Caco-2 (cell line): ENCODE measurements at regions not wholly inside any gene's neighbourhood (a gene's known extent, or its start where the extent isn't known, plus 50 kb on each side); places are given as distances from the start of the nearest gene placed in this dataset.

ENCODE experiments used
- BruUV-seq: library from RNA; stranded (reverse); fragments of 400-500 nt; replicated peaks from 2 replicates; lab custom pipeline; 2021; lab: Mats Ljungman, UMichigan
- CTCF ChIA-PET: fragments of 300-600 bp; sonication (Branson Sonifier 250); formaldehyde crosslinking; loops from one replicate; lab custom pipeline; 2022; ENCODE audit warnings: antibody characterized with exemption; lab: Charles Lee
- POLR2A ChIA-PET: fragments of 300-600 bp; sonication (Branson Sonifier 250); formaldehyde crosslinking; loops from one replicate; lab custom pipeline; 2022; ENCODE audit warnings: antibody characterized with exemption; lab: Charles Lee
- DNase-seq, 2 experiments: peaks; one replicate each; pipeline versions ENCODE4 v3.0.0 to v3.0.0-alpha.2; 2020 to 2022
- H3K27me3 ChIP-seq: replicated peaks from 2 replicates; pipeline ENCODE4 v1.6.0; 2011; ENCODE audit warnings: low read length; ENCODE audit not compliant: control insufficient read depth, insufficient read depth
- H3K36me3 ChIP-seq: 2 replicates; pipeline ENCODE4 v1.5.1; 2011; ENCODE audit warnings: low read length; ENCODE audit not compliant: control insufficient read depth, insufficient read depth
- H3K4me1 ChIP-seq: fragments of 250-450 bp; sonication (Bioruptor Pico); 2 replicates; pipeline ENCODE4 v1.5.1; 2020; ENCODE audit warnings: mild to moderate bottlenecking
- H3K4me3 ChIP-seq: 2 replicates; pipeline ENCODE4 v1.5.1; 2011; ENCODE audit warnings: low read depth, mild to moderate bottlenecking, control low read depth, low read length
- H3K9me3 ChIP-seq: fragments of 250-450 bp; sonication (Bioruptor Pico); 2 replicates; pipeline ENCODE4 v1.5.1; 2020; ENCODE audit warnings: mild to moderate bottlenecking, moderate library complexity
- H3K27ac Mint-ChIP-seq: one replicate; pipeline ENCODE4 v1.8.0; 2022; ENCODE audit warnings: mixed read lengths; ENCODE audit not compliant: unreplicated experiment
- H3K27me3 Mint-ChIP-seq: one replicate; pipeline ENCODE4 v1.8.0; 2022; ENCODE audit warnings: mixed read lengths; ENCODE audit not compliant: insufficient read depth, unreplicated experiment
- H3K36me3 Mint-ChIP-seq: one replicate; pipeline ENCODE4 v1.8.0; 2022; ENCODE audit warnings: mild to moderate bottlenecking, mixed read lengths; ENCODE audit not compliant: insufficient read depth, unreplicated experiment
- H3K4me1 Mint-ChIP-seq: one replicate; pipeline ENCODE4 v1.8.0; 2022; ENCODE audit warnings: low read depth, mixed read lengths; ENCODE audit not compliant: unreplicated experiment
- H3K4me3 Mint-ChIP-seq: one replicate; pipeline ENCODE4 v1.8.0; 2022; ENCODE audit warnings: mild to moderate bottlenecking, moderate library complexity, mixed read lengths; ENCODE audit not compliant: unreplicated experiment
- H3K9me3 Mint-ChIP-seq: one replicate; pipeline ENCODE4 v1.8.0; 2022; ENCODE audit warnings: mixed read lengths; ENCODE audit not compliant: unreplicated experiment
- CTCF ChIP-seq, 2 experiments: fragments of 200-600 bp in 1 of 2; IDR thresholded peaks; 1 replicate in 1 of 2; 2 replicates in 1 of 2; pipeline versions ENCODE4 v1.5.1 to v1.8.0; 2011 to 2022; ENCODE audit warnings: antibody characterized with exemption in 1 of 2, control low read depth in 1 of 2, inconsistent platforms in 1 of 2, low read depth in 1 of 2, low read length in 1 of 2, mild to moderate bottlenecking in 1 of 2, moderate library complexity in 1 of 2; ENCODE audit not compliant: insufficient read depth in 1 of 2, severe bottlenecking in 1 of 2, unreplicated experiment in 1 of 2
- intact Hi-C: fragments of 100-400 bp; cut with micrococcal nuclease; formaldehyde crosslinking; loops from one replicate; pipeline ENCODE4 v1.10.0; 2022; ENCODE audit not compliant: unreplicated experiment

DNA sequence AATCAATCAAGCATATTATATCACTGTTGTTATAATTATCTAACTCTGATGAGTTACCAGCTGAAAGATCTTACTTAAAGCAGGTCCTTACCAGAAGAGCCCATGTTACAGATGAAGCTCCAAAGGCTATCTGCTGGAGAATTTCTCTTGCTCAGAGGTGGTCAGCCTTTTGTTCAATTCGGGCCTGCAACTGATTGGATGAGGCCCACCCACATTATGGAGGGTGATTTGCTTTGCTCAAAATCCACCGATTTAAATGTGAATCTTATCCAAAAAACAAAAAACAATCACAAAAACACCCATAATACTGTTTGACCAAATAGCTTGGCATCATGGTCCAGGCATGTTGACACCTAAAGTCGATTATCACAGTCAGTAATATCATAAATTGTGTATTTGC is 348.6 kb upstream of the ANO3 start:
- CTCF ChIA-PET: no interaction called here
- no TSS peak for BruUV-seq
- intact Hi-C loops: no loop called here

DNA sequence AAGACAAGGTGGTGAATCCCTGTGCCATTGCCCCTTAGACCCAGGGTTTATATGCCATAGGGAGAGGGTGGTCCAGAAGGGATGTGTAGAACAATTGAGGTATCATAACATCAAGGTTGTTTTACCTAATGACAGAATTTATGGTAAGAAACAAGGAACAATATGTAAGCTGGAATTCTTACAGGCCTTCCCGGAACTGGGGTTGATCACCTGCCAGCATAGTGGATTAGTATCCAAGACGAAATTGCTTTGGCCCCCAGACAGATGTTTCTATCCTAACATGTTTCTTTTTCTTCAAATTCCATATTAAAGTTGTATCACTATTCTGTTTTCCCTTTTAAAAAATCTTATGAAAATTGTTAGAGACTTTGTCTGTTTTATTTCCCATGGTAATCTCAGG is 343.8 kb upstream of the ANO3 start:
- Mint-ChIP-seq H3K27me3 (peaks cover 4% of the 10 kb centered on the region), H3K4me3 (no peak overlapping the region), H3K4me1 (no peaks in the 10 kb centered on the region), H3K9me3 (no peaks in the 10 kb centered on the region), H3K27ac (no peak overlapping the region), H3K36me3 (no peaks in the 10 kb centered on the region)
- H3K36me3 ChIP-seq: no peaks in the 10 kb centered on the region
- H3K4me3 ChIP-seq: no peak overlapping the region
- ChIA-PET CTCF (no interaction called here), POLR2A (no interaction called here)
- intact Hi-C loops: no loop called here
- H3K27me3 ChIP-seq: no peaks in the 10 kb centered on the region
- no peak for DNase-seq
- no TSS peak for BruUV-seq
- H3K4me1 ChIP-seq: no peaks in the 10 kb centered on the region
- H3K9me3 ChIP-seq: no peaks in the 10 kb centered on the region
- TF ChIP-seq CTCF (IDR thresholded peaks at IDR 0.05; ENCODE audit: insufficient read depth in 1 of 2, low read depth in 1 of 2, low read length in 1 of 2, severe bottlenecking in 1 of 2, unreplicated experiment in 1 of 2): no peak

More for the DNA sequence above, 348.6 kb upstream of the ANO3 start:
- DNase-seq: no peak
- peaks cover 8% of the 10 kb centered on the region for H3K27me3 Mint-ChIP-seq
- Histone ChIP-seq H3K9me3 (no peaks in the 10 kb centered on the region), H3K4me3 (no peak overlapping the region), H3K27me3 (no peaks in the 10 kb centered on the region), H3K36me3 (no peaks in the 10 kb centered on the region), H3K4me1 (no peaks in the 10 kb centered on the region)
- no peaks in the 10 kb centered on the region for H3K36me3 Mint-ChIP-seq
- H3K27ac Mint-ChIP-seq: no peak overlapping the region
- no peak for TF ChIP-seq CTCF (IDR thresholded peaks at IDR 0.05; ENCODE audit: insufficient read depth in 1 of 2, low read depth in 1 of 2, low read length in 1 of 2, severe bottlenecking in 1 of 2, unreplicated experiment in 1 of 2)
- POLR2A ChIA-PET: no interaction called here
- H3K9me3 Mint-ChIP-seq: no peaks in the 10 kb centered on the region
- H3K4me1 Mint-ChIP-seq: no peaks in the 10 kb centered on the region
- no peak overlapping the region for H3K4me3 Mint-ChIP-seq

- TF ChIP-seq CTCF (IDR thresholded peaks at IDR 0.05; ENCODE audit: insufficient read depth in 1 of 2, low read depth in 1 of 2, low read length in 1 of 2, severe bottlenecking in 1 of 2, unreplicated experiment in 1 of 2): no peak
- DNase-seq: no peak
- Mint-ChIP-seq H3K27me3 (peaks cover 4% of the 10 kb centered on the region), H3K9me3 (no peaks in the 10 kb centered on the region), H3K27ac (no peak overlapping the region), H3K4me1 (no peaks in the 10 kb centered on the region), H3K4me3 (no peak overlapping the region), H3K36me3 (no peaks in the 10 kb centered on the region)
- H3K27me3 ChIP-seq: no peaks in the 10 kb centered on the region
- ChIA-PET CTCF (no interaction called here), POLR2A (no interaction called here)
- H3K4me1 ChIP-seq: no peaks in the 10 kb centered on the region
- BruUV-seq: no TSS peak
- no peaks in the 10 kb centered on the region for H3K36me3 ChIP-seq
- no peak overlapping the region for H3K4me3 ChIP-seq
- intact Hi-C loops: no loop called here
- H3K9me3 ChIP-seq: no peaks in the 10 kb centered on the region
Observed at GRCh38 chr11:25990406-25990805, 341.5 kb upstream of the ANO3 start.
